22Rv1 (cell line): ENCODE measurements at regions not wholly inside any gene's neighbourhood (a gene's known extent, or its start where the extent isn't known, plus 50 kb on each side); places are given as distances from the start of the nearest gene placed in this dataset.

Source experiments
- ZFX ChIP-seq: fragments of 450-650 bp; IDR thresholded peaks from 2 replicates; pipeline ENCODE4 v1.6.1; 2017; ENCODE audit warnings: antibody characterized with exemption, borderline replicate concordance
- TF ChIP-seq, protein P1 (sequence below): fragments of 450-650 bp; IDR thresholded peaks from 2 replicates; pipeline ENCODE4 v1.5.1; 2017; ENCODE audit warnings: mild to moderate bottlenecking

- TF ChIP-seq, protein P1, sequence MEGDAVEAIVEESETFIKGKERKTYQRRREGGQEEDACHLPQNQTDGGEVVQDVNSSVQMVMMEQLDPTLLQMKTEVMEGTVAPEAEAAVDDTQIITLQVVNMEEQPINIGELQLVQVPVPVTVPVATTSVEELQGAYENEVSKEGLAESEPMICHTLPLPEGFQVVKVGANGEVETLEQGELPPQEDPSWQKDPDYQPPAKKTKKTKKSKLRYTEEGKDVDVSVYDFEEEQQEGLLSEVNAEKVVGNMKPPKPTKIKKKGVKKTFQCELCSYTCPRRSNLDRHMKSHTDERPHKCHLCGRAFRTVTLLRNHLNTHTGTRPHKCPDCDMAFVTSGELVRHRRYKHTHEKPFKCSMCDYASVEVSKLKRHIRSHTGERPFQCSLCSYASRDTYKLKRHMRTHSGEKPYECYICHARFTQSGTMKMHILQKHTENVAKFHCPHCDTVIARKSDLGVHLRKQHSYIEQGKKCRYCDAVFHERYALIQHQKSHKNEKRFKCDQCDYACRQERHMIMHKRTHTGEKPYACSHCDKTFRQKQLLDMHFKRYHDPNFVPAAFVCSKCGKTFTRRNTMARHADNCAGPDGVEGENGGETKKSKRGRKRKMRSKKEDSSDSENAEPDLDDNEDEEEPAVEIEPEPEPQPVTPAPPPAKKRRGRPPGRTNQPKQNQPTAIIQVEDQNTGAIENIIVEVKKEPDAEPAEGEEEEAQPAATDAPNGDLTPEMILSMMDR, result no peak
- no peak for TF ChIP-seq ZFX
Measured at GRCh38 chr6:130749402-130749801, 77.8 kb upstream of the SMLR1 start.
